ENCODE measurements at regions not wholly inside any gene's neighbourhood (a gene's known extent, or its start where the extent isn't known, plus 50 kb on each side); places are given as distances from the start of the nearest gene placed in this dataset.

DNA sequence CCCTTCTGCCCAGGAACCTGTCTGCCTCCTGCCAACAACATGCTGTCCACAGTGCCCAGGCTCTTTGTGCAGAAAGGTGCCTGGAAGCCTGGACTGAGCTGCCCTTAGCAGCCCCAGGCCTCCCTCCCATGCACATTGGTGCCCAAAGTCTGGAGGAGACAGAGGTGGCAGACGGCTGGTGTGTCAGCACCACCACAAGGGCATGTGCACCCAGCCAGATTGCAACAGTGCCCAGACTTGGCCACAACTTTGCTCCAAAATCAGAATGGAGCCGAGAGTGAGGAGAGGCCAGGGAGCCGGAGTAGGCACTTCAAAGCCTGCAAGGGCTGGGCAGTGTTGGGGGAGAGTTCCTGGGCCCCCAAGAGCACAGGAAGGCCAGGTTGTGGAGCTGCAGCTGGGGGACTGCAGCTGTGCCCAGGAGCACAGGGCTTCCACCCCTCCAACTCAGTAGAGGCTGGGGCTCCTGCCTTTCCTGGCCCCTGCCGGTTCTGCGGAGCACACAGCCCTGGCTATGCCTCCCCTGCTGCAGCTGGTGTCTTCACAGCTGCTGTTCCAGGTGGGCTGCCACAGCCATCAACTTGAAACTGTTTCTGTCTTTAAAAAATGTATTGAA is 1255.8 kb downstream of the SLITRK5 start:
- ChIA-PET POLR2A (ENCODE audit: low non-redundant PET) (no interaction called here), CTCF (no interaction called here)
- no peak overlapping the region for H3K27ac ChIP-seq
- TF ChIP-seq, protein P1, sequence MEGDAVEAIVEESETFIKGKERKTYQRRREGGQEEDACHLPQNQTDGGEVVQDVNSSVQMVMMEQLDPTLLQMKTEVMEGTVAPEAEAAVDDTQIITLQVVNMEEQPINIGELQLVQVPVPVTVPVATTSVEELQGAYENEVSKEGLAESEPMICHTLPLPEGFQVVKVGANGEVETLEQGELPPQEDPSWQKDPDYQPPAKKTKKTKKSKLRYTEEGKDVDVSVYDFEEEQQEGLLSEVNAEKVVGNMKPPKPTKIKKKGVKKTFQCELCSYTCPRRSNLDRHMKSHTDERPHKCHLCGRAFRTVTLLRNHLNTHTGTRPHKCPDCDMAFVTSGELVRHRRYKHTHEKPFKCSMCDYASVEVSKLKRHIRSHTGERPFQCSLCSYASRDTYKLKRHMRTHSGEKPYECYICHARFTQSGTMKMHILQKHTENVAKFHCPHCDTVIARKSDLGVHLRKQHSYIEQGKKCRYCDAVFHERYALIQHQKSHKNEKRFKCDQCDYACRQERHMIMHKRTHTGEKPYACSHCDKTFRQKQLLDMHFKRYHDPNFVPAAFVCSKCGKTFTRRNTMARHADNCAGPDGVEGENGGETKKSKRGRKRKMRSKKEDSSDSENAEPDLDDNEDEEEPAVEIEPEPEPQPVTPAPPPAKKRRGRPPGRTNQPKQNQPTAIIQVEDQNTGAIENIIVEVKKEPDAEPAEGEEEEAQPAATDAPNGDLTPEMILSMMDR (conservative IDR thresholded peaks at IDR 0.05; ENCODE audit: low read depth), result no peak
- no peak for DNase-seq (ENCODE audit: low spot score)

DNA sequence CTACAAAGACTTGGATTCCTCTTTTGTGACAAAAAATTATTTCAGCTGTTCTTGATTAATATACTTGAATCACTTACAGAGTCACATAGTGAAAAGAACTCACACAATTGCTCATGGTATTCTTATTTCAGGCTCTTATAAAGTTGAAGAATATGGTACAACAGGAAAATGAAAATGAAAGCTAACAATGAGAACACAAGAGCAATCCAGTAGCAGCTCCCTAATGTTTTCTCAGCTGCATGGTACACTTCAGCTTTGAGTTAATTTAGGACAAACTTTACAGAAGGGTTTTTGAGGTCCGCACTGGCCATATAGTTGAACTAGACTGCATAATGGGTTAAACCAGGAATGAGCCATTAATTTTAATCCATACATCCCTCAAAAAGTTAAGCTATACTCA is 1261.8 kb downstream of the SLITRK5 start:
- H3K27ac ChIP-seq, result no peak overlapping the region
- CTCF ChIA-PET, result interaction anchor here (0.7 kb wide), 1 partner anchor 83 kb away, joined by 3 read pairs; no protein-coding TSS in a partner anchor
- POLR2A ChIA-PET (ENCODE audit: low non-redundant PET), result no interaction called here
- no peak for DNase-seq (ENCODE audit: low spot score)
- TF ChIP-seq, protein P1 (conservative IDR thresholded peaks at IDR 0.05; ENCODE audit: low read depth), result no peak

DNA sequence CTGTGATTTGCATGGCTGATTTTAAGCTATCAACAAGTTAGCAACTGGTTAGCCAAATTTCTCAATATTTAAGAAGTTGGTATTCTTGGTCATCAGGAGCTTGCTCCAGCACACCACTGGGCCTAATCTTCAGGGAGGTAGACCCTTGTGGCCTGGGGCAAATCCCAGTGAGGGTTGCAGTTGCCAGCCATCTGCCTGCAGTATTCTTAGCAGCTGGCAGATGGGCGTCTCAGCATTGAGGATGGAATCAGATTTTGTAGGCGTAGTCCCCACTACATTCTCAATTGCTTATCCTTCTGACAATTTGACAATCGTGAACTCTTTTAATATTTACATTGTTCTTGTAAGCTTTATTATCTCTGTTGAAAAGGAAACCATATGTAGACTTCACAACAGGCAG is 1266.2 kb downstream of the SLITRK5 start:
- POLR2A ChIA-PET (ENCODE audit: low non-redundant PET), result no interaction called here
- CTCF ChIA-PET, result interaction anchor here (0.6 kb wide), 1 partner anchor 24 kb away, joined by 3 read pairs; no protein-coding TSS in a partner anchor
- DNase-seq (ENCODE audit: low spot score), result no peak
- TF ChIP-seq, protein P1 (conservative IDR thresholded peaks at IDR 0.05; ENCODE audit: low read depth), result no peak
- H3K27ac ChIP-seq, result no peak overlapping the region

DNA sequence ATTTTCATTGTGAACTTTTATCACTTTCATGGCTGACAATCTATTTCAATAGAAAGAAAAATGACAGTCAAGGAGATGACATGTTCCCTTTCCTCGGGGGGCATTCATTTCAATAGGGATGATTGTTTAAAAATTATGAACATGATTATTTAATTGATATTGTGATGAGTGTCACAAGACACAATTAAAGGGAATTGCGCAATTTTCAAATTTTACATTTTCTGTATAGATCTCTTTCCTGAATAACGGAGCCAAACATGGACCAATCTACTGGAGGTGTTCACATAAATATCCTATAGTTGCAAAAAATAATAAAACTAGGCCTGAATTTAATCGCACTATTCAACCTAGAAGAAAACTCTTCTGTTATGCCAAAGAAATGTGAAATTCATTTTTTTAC is 1274.6 kb downstream of the SLITRK5 start:
- TF ChIP-seq, protein P1 (conservative IDR thresholded peaks at IDR 0.05; ENCODE audit: low read depth), result no peak
- no peak overlapping the region for H3K27ac ChIP-seq
- DNase-seq (ENCODE audit: low spot score), result no peak
- POLR2A ChIA-PET (ENCODE audit: low non-redundant PET), result no interaction called here
- CTCF ChIA-PET, result no interaction called here

DNA sequence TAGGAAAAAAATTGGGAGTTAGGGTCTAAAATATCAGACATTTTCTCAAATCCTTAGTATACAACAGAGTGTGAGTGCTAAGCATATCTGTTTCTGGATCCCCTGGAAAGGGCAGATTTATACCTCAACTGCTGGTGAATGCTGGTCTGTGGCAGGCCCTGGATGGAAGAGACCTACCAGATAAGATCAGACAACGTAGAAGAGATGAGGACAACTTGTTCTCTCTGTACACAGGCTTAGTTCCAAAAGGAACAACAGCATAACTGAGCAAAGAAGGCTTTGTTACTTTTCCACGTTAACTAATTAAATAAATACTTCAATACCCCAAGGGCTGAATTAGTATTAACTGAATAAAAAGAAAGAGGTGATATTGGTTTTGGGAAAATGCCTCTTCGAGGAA is 1277.3 kb downstream of the SLITRK5 start:
- POLR2A ChIA-PET (ENCODE audit: low non-redundant PET), result no interaction called here
- H3K27ac ChIP-seq, result no peak overlapping the region
- CTCF ChIA-PET, result no interaction called here
- no peak for DNase-seq (ENCODE audit: low spot score)
- TF ChIP-seq, protein P1 (conservative IDR thresholded peaks at IDR 0.05; ENCODE audit: low read depth), result no peak

DNA sequence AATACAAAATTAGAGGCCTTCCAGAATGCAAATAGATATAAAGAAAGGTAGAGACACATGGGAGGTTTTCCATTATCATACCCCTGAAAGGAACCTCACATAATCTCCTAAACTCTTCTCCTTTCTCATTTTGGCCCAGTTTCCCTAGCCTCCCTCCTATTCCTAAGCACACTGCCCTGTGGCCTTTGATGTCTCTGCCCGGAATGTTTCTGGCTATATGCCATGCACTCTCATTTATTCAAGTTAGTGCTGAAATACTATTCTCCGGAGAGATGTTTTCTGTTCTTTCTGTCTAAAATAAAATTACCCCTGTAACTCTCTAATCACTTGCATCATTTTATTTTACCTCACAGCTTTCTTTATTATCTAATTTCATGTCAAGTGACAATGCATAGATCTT is 1287.7 kb downstream of the SLITRK5 start:
- ChIA-PET POLR2A (ENCODE audit: low non-redundant PET) (no interaction called here), CTCF (no interaction called here)
- TF ChIP-seq, protein P1 (conservative IDR thresholded peaks at IDR 0.05; ENCODE audit: low read depth), result no peak
- no peak overlapping the region for H3K27ac ChIP-seq
- DNase-seq (ENCODE audit: low spot score), result no peak

Measured in RWPE1 (cell line).